Right lobe of liver (tissue), 6 donors: ENCODE measurements at regions not wholly inside any gene's neighbourhood (a gene's known extent, or its start where the extent isn't known, plus 50 kb on each side); places are given as distances from the start of the nearest gene placed in this dataset.

ENCODE experiments used
- ATAC-seq, 4 donors: fragments of 200-7000 bp; cut with Tn5 transposase; one replicate each; pipeline ENCODE4 v1.9.1; 2020; ENCODE audit warnings: mild to moderate bottlenecking in 4 of 4, moderate library complexity in 4 of 4
- DNase-seq, 3 donors: peaks; one replicate each; pipeline ENCODE4 v3.0.0-alpha.2; 2020
- H3K27ac ChIP-seq, 3 donors: fragments of 200-600 bp; one replicate each; pipeline ENCODE4 v1.8.0; 2022
- H3K27me3 ChIP-seq, 2 donors: fragments of 200-600 bp; one replicate each; pipeline ENCODE4 v1.8.0; 2022
- H3K36me3 ChIP-seq, 4 donors: fragments of 200-600 bp; sonication (generic) in 1 of 4; one replicate each; pipeline versions ENCODE4 v1.5.1 to v1.8.0; 2017 to 2022; ENCODE audit warnings: control low read depth in 1 of 4
- H3K4me1 ChIP-seq, 4 donors: fragments of 200-600 bp; sonication (generic) in 1 of 4; one replicate each; pipeline versions ENCODE4 v1.5.1 to v1.8.0; 2017 to 2022; ENCODE audit warnings: control low read depth in 1 of 4
- H3K4me3 ChIP-seq, 3 donors: fragments of 200-600 bp; one replicate each; pipeline ENCODE4 v1.8.0; 2022
- H3K9me3 ChIP-seq, 4 donors: fragments of 200-600 bp; sonication (generic) in 1 of 4; one replicate each; pipeline versions ENCODE4 v1.5.1 to v1.8.0; 2017 to 2022; ENCODE audit warnings: control low read depth in 1 of 4
- CTCF ChIP-seq, 4 donors: fragments of 200-600 bp in 3 of 4; fragments of 450-650 bp in 1 of 4; IDR thresholded peaks; one replicate each; pipeline versions ENCODE4 v1.5.1 to v1.8.0; 2016 to 2022; ENCODE audit warnings: antibody characterized with exemption in 4 of 4, mild to moderate bottlenecking in 2 of 4
- POLR2A ChIP-seq: fragments of 450-650 bp; IDR thresholded peaks from one replicate; pipeline ENCODE4 v1.6.1; 2017; ENCODE audit warnings: antibody characterized with exemption, mild to moderate bottlenecking
- whole genome bisulfite sequencing: methylation state at CpG from one replicate; pipeline ENCODE4 v1.1.6; 2018; ENCODE audit warnings: low coverage, low lambda C conversion rate; ENCODE audit not compliant: insufficient coverage; ENCODE audit errors: missing lambda C conversion rate; 5-methylcytosine and 5-hydroxymethylcytosine counted together
- intact Hi-C, 2 donors: fragments of 100-400 bp; cut with DNase I; formaldehyde crosslinking; loops; one replicate each; pipeline versions ENCODE4 v1.11.2 to v1.14.1; 2022
- donor health status: DM: no; HTN: yes; CAD: no.
- donor health status: DM: no; HTN: no; CAD: no.
- donor health status: DM: no; HTN: no; CAD: no.
- donor health status: DM: no; HTN: yes; CAD: no.
- donor health status: DM: no; HTN: yes; CAD: no.

GRCh38 chr2:146537477-146537876 lies 1307.4 kb upstream of the ACVR2A start:
- intact Hi-C loops: no loop called here
- WGBS: 91% methylated on average over 2 of the region's 2 CpGs
- no peak for DNase-seq

DNA sequence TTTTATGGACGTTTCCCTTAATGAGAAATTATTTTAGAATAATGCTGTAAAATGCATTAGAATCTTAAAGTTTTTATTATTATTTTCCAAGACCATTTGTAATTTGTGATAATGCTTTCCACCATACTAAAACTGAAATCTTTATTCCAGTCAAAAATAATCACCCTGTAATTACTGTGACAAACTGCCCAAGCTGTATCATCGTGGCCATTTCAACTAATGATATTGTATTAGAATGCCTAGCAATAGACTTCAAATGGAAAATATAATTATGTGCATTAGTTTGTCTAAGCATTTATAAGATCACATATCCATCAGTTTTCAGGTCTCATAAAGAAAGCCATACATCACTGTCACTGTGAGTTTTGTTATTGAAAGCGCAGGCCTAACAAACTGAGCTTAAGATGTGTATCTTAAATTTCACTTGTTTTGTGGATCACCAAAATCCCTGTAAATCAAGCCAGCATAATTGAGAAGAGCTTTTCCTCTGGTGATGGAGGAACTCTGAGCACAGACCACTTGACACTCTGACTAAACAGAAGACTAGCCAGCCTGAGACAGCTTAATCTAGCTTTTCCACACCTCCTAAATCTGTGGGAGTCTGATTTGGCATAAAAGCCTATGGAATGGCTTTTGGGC lies 1312.2 kb upstream of the ACVR2A start:
- H3K4me3 ChIP-seq: no peak overlapping the region
- no peak for TF ChIP-seq CTCF (IDR thresholded peaks at IDR 0.05)
- TF ChIP-seq POLR2A: no peak
- H3K9me3 ChIP-seq: no peaks in the 10 kb centered on the region
- H3K27me3 ChIP-seq: no peaks in the 10 kb centered on the region
- H3K4me1 ChIP-seq: no peaks in the 10 kb centered on the region
- DNase-seq (no peak), ATAC-seq (no peak)
- WGBS: 43% methylated on average over 3 of the region's 3 CpGs
- intact Hi-C loops: no loop called here
- no peak overlapping the region for H3K27ac ChIP-seq
- H3K36me3 ChIP-seq: no peaks in the 10 kb centered on the region

More at GRCh38 chr2:146537477-146537876, 1307.4 kb upstream of the ACVR2A start:
- TF ChIP-seq POLR2A (no peak), CTCF (IDR thresholded peaks at IDR 0.05) (no peak)
- Histone ChIP-seq H3K27me3 (no peaks in the 10 kb centered on the region), H3K9me3 (no peaks in the 10 kb centered on the region), H3K27ac (no peak overlapping the region), H3K4me3 (no peak overlapping the region), H3K4me1 (no peaks in the 10 kb centered on the region), H3K36me3 (no peaks in the 10 kb centered on the region)
- no peak for ATAC-seq

DNA sequence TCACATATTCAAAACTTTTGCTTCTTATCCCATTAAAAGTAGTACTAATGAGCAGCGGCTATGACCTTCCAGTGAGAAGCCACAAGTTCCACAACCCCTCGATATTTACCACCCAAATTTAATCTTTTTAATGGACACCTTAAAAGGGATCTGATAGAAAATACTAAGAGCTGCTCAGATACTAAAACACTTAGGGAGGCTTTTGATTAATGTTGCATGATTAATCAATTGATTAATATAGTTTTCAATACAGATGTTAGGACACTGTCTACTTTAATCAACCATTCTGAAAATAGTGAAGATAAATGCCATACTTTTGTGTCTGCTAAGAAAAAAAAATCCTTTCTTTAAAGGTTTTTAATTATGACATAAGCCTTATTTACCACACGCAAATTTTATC lies 1312.8 kb upstream of the ACVR2A start:
- 78% methylated on average over 3 of the region's 3 CpGs for WGBS
- DNase-seq: no peak

DNA sequence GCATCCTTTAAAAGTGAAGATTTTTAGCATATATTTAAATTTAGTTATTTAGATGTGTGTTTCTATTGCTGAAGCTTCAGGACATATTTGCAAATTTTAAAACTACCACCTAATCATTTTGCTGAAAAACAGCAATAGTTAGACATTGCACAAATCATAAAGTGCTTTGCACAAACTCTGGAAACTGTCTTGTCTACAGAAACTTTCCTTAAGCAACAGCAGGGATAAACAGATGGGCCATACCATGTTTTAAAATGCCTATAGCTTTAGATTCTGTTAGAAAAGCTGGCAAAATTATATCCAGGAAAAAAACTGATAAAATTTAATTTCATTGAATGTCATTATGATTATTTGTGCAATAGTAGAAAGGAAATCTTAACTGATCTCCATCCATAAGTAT lies 1313.9 kb upstream of the ACVR2A start:
- H3K27me3 ChIP-seq: no peaks in the 10 kb centered on the region
- TF ChIP-seq POLR2A: no peak
- no peak for TF ChIP-seq CTCF (IDR thresholded peaks at IDR 0.05)
- H3K27ac ChIP-seq: no peak overlapping the region
- no peak for DNase-seq
- H3K36me3 ChIP-seq: no peaks in the 10 kb centered on the region
- ATAC-seq: no peak
- intact Hi-C loops: no loop called here
- no peaks in the 10 kb centered on the region for H3K4me1 ChIP-seq
- H3K9me3 ChIP-seq: no peaks in the 10 kb centered on the region
- no peak overlapping the region for H3K4me3 ChIP-seq

More for the DNA sequence above, 1312.8 kb upstream of the ACVR2A start:
- ATAC-seq: no peak
- H3K9me3 ChIP-seq: no peaks in the 10 kb centered on the region
- H3K27ac ChIP-seq: no peak overlapping the region
- intact Hi-C loops: no loop called here
- no peak overlapping the region for H3K4me3 ChIP-seq
- H3K27me3 ChIP-seq: no peaks in the 10 kb centered on the region
- H3K36me3 ChIP-seq: no peaks in the 10 kb centered on the region
- TF ChIP-seq CTCF (IDR thresholded peaks at IDR 0.05): no peak
- no peak for TF ChIP-seq POLR2A
- H3K4me1 ChIP-seq: no peaks in the 10 kb centered on the region

DNA sequence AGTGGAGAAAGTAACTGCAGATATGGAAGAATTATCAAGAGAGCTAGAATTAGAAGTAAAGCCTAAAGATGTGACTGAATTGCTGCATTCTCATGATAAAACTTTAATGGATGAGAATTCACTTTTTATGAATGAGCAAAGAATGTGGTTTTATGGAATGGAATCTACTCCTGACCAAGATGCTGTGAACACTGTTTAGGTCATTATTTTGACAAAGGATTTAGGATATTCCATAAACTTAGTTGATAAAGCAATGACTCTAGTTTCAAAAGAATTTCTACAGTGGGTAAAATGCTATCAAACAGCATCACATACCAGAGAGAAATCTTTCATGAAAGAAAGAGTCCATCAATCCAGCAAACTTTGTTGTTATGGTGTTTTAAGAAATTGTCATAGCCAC lies 1317.7 kb upstream of the ACVR2A start:
- intact Hi-C loops: no loop called here
- no peak for ATAC-seq
- no peaks in the 10 kb centered on the region for H3K9me3 ChIP-seq
- H3K27me3 ChIP-seq: peaks cover 3% of the 10 kb centered on the region in 2 donors
- TF ChIP-seq CTCF (IDR thresholded peaks at IDR 0.05): no peak
- TF ChIP-seq POLR2A: no peak
- DNase-seq: no peak
- no peak overlapping the region for H3K27ac ChIP-seq
- no peaks in the 10 kb centered on the region for H3K36me3 ChIP-seq
- H3K4me1 ChIP-seq: no peaks in the 10 kb centered on the region
- no peak overlapping the region for H3K4me3 ChIP-seq
